ENCODE measurements at regions not wholly inside any gene's neighbourhood (a gene's known extent, or its start where the extent isn't known, plus 50 kb on each side); places are given as distances from the start of the nearest gene placed in this dataset.

DNA sequence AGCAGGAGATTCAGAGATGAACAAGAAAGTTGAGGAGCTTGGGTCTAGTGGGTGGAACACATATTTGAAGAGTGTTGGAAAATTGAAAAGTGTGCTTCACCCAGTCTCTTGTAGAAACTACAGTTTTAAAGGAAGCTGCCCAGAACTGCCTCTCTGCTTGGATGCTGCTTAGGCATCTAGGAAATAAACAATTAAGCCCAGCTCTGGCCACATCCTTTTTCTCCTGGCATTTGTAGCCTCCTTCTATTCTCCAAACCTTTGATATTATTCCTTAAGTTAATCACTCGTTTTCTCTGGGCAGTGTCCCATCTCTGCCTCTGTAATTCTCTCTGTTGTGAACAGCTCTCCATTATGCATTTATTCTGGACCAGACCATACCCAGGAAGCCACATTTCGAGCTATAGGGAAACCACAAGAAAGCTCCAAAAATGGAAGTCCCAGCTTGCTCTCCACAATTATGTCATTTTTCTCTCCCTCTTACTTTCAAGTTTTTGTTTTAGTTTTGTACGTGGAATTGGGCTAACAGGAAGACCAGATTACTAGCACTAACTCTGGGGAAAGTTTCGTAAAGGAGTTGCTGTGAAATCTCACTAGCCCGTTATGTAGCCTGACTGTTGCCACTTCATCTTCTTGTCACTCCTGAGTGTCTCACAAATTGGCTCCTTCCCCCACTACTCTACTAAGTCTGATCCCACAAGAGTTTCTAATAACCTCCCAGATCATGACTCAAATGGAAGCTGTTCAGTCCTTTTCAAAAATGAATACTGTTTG, 102.2 kb downstream of the NTMT2 start:
- DNase-seq (ENCODE audit: low read depth, low spot score) = peak; percentile 22
- TF ChIP-seq, protein P1, sequence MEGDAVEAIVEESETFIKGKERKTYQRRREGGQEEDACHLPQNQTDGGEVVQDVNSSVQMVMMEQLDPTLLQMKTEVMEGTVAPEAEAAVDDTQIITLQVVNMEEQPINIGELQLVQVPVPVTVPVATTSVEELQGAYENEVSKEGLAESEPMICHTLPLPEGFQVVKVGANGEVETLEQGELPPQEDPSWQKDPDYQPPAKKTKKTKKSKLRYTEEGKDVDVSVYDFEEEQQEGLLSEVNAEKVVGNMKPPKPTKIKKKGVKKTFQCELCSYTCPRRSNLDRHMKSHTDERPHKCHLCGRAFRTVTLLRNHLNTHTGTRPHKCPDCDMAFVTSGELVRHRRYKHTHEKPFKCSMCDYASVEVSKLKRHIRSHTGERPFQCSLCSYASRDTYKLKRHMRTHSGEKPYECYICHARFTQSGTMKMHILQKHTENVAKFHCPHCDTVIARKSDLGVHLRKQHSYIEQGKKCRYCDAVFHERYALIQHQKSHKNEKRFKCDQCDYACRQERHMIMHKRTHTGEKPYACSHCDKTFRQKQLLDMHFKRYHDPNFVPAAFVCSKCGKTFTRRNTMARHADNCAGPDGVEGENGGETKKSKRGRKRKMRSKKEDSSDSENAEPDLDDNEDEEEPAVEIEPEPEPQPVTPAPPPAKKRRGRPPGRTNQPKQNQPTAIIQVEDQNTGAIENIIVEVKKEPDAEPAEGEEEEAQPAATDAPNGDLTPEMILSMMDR (IDR thresholded peaks at IDR 0.05; ENCODE audit: low read depth, low read length) = no peak
- in situ Hi-C loops (cut with HindIII; ENCODE audit: low sequenced_read_pairs) = no loop called here
- no peak overlapping the region for H3K4me3 ChIP-seq (ENCODE audit: low read depth, low read length)

DNA sequence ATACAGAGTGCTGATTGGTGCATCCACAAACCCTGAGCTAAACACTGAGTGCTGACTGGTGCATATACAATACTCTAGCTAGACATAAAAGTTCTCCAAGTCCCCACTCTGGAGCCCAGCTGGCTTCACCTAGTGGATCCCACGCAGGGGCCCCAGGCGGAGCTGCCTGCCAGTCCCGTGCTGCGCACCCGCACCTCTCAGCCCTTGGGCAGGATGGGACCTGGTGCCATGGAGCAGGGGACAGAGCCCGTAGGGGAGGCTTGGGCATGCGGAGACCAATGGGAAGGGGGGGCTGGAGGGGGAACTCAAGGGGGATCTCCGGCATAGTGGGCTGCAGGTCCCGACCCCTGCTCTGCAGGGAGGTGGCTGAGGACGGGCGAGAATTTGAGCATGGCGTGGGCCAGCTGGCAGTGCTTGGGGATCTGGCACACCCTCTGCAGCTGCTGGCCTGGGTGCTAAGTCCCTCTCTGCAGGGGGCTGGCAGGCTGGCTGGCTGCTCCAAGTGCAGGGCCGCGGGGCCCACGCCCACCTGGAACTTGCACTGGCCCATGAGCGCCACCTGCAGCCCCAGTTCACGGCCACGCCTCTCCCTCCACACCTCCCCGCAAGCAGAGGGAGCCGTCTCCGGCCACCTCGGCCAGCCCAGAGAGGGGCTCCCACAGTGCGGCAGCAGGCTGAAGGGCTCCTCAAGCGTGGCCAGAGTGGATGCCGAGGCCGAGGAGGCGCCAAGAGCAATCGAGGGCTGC, 104.9 kb downstream of the NTMT2 start:
- TF ChIP-seq, protein P1 (IDR thresholded peaks at IDR 0.05; ENCODE audit: low read depth, low read length) = no peak
- no peak overlapping the region for H3K4me3 ChIP-seq (ENCODE audit: low read depth, low read length)
- in situ Hi-C loops (cut with HindIII; ENCODE audit: low sequenced_read_pairs) = no loop called here
- DNase-seq (ENCODE audit: low read depth, low spot score) = no peak

DNA sequence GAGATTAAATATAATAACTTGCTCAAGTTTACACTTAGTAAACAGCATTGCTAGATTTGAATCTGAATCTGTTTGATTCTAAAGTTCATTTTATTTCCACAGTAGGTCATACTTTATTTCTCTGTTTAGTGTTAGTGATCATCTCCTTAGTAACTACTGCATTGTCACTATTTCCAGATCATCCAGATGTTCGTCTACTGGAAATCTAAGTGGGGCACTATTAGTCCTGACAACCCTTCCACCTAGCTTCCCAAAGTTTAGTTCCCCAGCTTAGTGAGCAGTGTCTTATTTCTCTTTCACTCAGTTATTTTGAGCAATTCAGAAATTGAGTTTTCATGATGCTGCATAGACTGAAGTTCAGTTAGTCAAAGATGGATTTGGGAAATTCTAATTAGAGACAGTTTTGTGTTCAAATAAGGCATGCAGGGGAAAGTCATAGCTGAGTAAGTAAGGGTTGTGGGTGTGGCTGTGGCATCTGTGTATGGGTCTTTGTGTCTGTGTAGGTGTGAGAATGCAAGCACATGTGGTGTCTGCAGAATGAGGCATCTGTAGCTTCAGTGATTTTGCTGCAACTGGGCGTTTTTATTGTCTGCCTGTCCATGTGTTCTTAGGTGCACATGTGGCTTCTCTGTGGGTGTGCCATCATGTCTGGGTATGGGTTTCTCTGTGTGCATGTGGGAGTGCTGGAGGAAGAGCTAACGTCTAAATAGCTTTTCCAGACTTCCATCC, 107.3 kb downstream of the NTMT2 start:
- in situ Hi-C loops (cut with HindIII; ENCODE audit: low sequenced_read_pairs) = no loop called here
- no peak overlapping the region for H3K4me3 ChIP-seq (ENCODE audit: low read depth, low read length)
- TF ChIP-seq, protein P1 (IDR thresholded peaks at IDR 0.05; ENCODE audit: low read depth, low read length) = no peak
- no peak for DNase-seq (ENCODE audit: low read depth, low spot score)

DNA sequence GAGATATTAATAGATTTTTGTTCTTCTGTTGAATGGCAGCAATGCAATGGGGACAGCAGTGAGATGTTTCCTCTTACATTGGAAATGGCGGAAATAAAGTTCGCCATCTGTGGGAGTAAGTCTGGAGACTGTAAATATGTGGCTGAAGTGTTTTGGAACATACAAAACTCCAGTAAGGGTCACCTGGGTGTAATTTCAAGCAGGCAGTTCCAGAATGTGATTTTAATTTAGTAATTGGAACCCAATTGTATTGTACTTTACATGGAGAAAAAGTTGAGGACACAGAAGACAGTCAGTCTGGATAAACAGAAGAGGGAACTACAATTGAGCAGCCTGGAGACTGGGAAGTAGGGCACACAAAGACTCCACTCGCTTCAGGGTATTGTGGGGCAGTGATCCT, 108.6 kb downstream of the NTMT2 start:
- in situ Hi-C loops (cut with HindIII; ENCODE audit: low sequenced_read_pairs) = no loop called here
- TF ChIP-seq, protein P1 (IDR thresholded peaks at IDR 0.05; ENCODE audit: low read depth, low read length) = no peak
- H3K4me3 ChIP-seq (ENCODE audit: low read depth, low read length) = no peak overlapping the region
- no peak for DNase-seq (ENCODE audit: low read depth, low spot score)

DNA sequence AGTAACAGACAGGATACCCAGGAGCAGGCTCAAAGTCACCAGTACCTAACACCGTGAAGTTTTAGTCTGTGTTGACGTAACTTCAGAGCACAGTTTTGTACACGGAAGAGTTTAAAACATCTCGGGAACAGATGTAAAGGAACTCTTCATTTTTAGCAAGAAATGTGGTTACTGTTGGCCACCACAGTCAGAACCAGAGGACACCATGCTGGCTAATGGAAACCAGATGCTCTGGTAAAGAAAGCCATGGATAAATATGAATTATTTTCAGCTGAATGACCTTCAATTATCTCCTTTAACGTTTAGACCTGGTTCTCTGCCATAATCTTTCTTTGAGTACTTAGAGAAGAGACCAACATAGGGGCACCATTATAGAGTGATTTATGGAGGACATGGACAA, 115.9 kb downstream of the NTMT2 start:
- DNase-seq (ENCODE audit: low read depth, low spot score) = peak; percentile 72

More for the DNA sequence above, 115.9 kb downstream of the NTMT2 start:
- no peak overlapping the region for H3K4me3 ChIP-seq (ENCODE audit: low read depth, low read length)
- TF ChIP-seq, protein P1 (IDR thresholded peaks at IDR 0.05; ENCODE audit: low read depth, low read length) = no peak
- in situ Hi-C loops (cut with HindIII; ENCODE audit: low sequenced_read_pairs) = no loop called here
